Activated CD4-positive, alpha-beta T cell treated with anti-CD3 and anti-CD28 coated beads for 36 hours (primary cell): ENCODE measurements at regions not wholly inside any gene's neighbourhood (a gene's known extent, or its start where the extent isn't known, plus 50 kb on each side); places are given as distances from the start of the nearest gene placed in this dataset.

Experiments
- ATAC-seq: fragments of 200-7000 bp; cut with Tn5 transposase; one replicate; pipeline ENCODE4 v1.10.0; 2021; ENCODE audit warnings: mild to moderate bottlenecking, moderate library complexity
- CTCF ChIA-PET: fragments of 350-600 bp; sonication (Branson Sonifier 250); formaldehyde crosslinking; loops from one replicate; lab custom pipeline; 2021; ENCODE audit warnings: antibody characterized with exemption; lab: Charles Lee
- POLR2A ChIA-PET: fragments of 350-600 bp; sonication (Branson Sonifier 250); formaldehyde crosslinking; loops from one replicate; lab custom pipeline; 2021; ENCODE audit warnings: antibody characterized with exemption, inconsistent platforms; lab: Charles Lee
- DNase-seq: peaks from one replicate; pipeline ENCODE4 v3.0.0-alpha.2; 2020
- H3K27ac Mint-ChIP-seq: one replicate; pipeline ENCODE4 v1.8.0; 2021; ENCODE audit warnings: mixed read lengths
- H3K27me3 Mint-ChIP-seq: one replicate; pipeline ENCODE4 v1.8.0; 2021; ENCODE audit warnings: mixed read lengths
- H3K36me3 Mint-ChIP-seq: one replicate; pipeline ENCODE4 v1.8.0; 2021; ENCODE audit warnings: low read depth, mixed read lengths
- H3K4me1 Mint-ChIP-seq: one replicate; pipeline ENCODE4 v1.8.0; 2021; ENCODE audit warnings: mixed read lengths
- H3K4me3 Mint-ChIP-seq: one replicate; pipeline ENCODE4 v1.8.0; 2021; ENCODE audit warnings: mild to moderate bottlenecking, moderate library complexity, mixed read lengths
- H3K9me3 Mint-ChIP-seq: one replicate; pipeline ENCODE4 v1.8.0; 2021; ENCODE audit warnings: low read depth, mixed read lengths
- intact Hi-C, 2 experiments: fragments of 100-400 bp; cut with DNase I in 1 of 2; cut with micrococcal nuclease in 1 of 2; formaldehyde crosslinking; loops; one replicate each; pipeline versions ENCODE4 v1.14.2 to v1.15.1; 2022 to 2024; cut with DNase I, micrococcal nuclease

DNA sequence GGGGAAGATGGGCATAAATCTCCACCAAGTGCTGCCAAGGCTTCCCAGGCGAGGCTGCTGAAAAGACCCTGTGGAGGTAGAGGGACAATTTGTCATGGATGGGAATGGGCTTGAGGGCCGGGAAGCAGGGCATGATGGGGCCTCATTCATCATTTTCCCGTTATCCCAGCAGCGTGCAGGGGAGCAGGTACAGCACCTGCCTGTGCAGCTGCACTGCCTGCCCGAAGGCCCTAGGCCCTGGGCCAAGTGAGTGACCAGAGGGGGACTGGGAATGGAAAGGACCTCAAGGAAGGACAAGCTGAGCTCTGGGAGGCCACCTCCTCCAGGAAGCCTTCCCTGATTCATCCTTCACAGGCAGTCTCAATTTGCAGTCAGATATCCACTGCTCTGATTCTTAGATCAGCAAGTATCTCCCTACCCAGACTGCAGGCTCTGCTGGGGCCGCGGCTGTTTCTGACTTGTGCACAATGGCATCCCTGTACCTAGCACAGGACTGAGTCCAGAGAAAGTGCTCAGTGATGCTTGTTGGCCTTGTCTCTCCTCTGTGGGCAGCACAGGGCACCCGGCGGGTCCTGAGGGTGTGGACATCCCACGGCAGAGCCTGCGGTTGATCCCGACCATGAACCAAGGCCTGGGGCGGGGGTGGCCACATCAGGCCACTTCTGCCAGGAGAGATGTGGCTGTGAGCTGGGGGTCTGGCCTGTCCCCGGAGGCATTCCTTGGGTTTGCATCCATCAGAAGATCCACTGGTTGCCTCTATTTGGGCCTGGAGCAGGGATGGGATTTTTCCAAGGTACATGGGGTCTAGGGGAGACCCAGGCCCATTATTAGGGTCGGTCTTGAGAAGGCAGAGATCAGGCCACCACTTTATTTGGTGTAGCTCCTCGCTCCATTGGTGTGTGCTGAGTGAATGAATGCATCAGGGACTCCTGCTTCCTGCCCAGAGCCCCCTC is 167.3 kb upstream of the RTL1 start:
- no peak overlapping the region for H3K27ac Mint-ChIP-seq

GRCh38 chr14:101071493-101071906 is 168.0 kb upstream of the RTL1 start:
- Mint-ChIP-seq H3K27ac (no peak overlapping the region), H3K27me3 (peaks cover 7% of the 10 kb centered on the region), H3K4me1 (no peaks in the 10 kb centered on the region), H3K9me3 (no peaks in the 10 kb centered on the region), H3K36me3 (no peaks in the 10 kb centered on the region), H3K4me3 (no peak overlapping the region)
- ATAC-seq = no peak
- no peak for DNase-seq
- ChIA-PET CTCF (interaction anchor here (0.7 kb wide), 1 partner anchor 17 kb away, joined by 4 read pairs; no protein-coding TSS in a partner anchor), POLR2A (no interaction called here)
- intact Hi-C loops = no loop called here

More for the DNA sequence above, 167.3 kb upstream of the RTL1 start:
- no peak for ATAC-seq
- Mint-ChIP-seq H3K27me3 (peaks cover 7% of the 10 kb centered on the region), H3K36me3 (no peaks in the 10 kb centered on the region), H3K9me3 (no peaks in the 10 kb centered on the region), H3K4me1 (no peaks in the 10 kb centered on the region), H3K4me3 (no peak overlapping the region)
- intact Hi-C loops = no loop called here
- CTCF ChIA-PET = interaction anchor here (0.7 kb wide), 1 partner anchor 16 kb away, joined by 4 read pairs; no protein-coding TSS in a partner anchor
- DNase-seq = no peak
- POLR2A ChIA-PET = no interaction called here

- ChIA-PET POLR2A (no interaction called here), CTCF (no interaction called here)
- no peaks in the 10 kb centered on the region for H3K9me3 Mint-ChIP-seq
- intact Hi-C loops = no loop called here
- no peaks in the 10 kb centered on the region for H3K4me1 Mint-ChIP-seq
- DNase-seq = no peak
- ATAC-seq = no peak
- H3K27me3 Mint-ChIP-seq = peaks cover 12% of the 10 kb centered on the region
- no peak overlapping the region for H3K4me3 Mint-ChIP-seq
- H3K27ac Mint-ChIP-seq = no peak overlapping the region
- H3K36me3 Mint-ChIP-seq = no peaks in the 10 kb centered on the region
These were observed 168.5 kb upstream of the RTL1 start for GRCh38 chr14:101072070-101072469.

- no peak overlapping the region for H3K27ac Mint-ChIP-seq
- no peak overlapping the region for H3K4me3 Mint-ChIP-seq
- no peak for DNase-seq
- ChIA-PET CTCF (no interaction called here), POLR2A (no interaction called here)
- intact Hi-C loops = no loop called here
- no peak for ATAC-seq
- no peaks in the 10 kb centered on the region for H3K36me3 Mint-ChIP-seq
- peaks cover 13% of the 10 kb centered on the region for H3K27me3 Mint-ChIP-seq
- H3K9me3 Mint-ChIP-seq = no peaks in the 10 kb centered on the region
- H3K4me1 Mint-ChIP-seq = no peaks in the 10 kb centered on the region
These were observed 169.0 kb upstream of the RTL1 start for GRCh38 chr14:101072531-101072930.

- Mint-ChIP-seq H3K4me1 (no peaks in the 10 kb centered on the region), H3K27me3 (peaks cover 13% of the 10 kb centered on the region), H3K36me3 (no peaks in the 10 kb centered on the region), H3K4me3 (no peak overlapping the region), H3K27ac (no peak overlapping the region), H3K9me3 (no peaks in the 10 kb centered on the region)
- DNase-seq = peak; percentile 71
- ChIA-PET POLR2A (no interaction called here), CTCF (no interaction called here)
- intact Hi-C loops = no loop called here
- ATAC-seq = peak; percentile 91
These were observed 169.5 kb upstream of the RTL1 start for GRCh38 chr14:101072945-101073597.

DNA sequence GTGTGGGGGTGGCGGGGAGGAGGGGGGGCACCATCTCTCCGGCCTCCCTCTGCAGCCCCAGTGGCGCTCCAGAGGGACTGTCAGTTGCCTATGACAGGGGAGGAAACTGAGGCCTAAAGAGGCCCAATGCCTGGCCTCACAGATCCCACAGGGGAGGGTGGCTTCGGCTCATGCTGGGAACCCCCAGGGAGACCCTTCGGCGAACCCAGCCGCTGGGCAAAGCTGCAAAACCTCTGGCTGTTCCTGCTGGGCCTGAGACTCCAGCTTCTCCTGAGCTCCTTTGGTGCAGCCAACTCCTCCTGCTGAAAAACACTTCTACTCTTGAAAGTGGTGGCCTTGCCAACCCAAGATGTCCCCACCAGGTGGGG is 170.1 kb upstream of the RTL1 start:
- H3K36me3 Mint-ChIP-seq = no peaks in the 10 kb centered on the region

GRCh38 chr14:101074196-101075024 is 170.9 kb upstream of the RTL1 start:
- no peaks in the 10 kb centered on the region for H3K36me3 Mint-ChIP-seq
- no peak overlapping the region for H3K27ac Mint-ChIP-seq
- CTCF ChIA-PET = no interaction called here
- ATAC-seq (no peak), DNase-seq (no peak)
- H3K4me1 Mint-ChIP-seq = no peaks in the 10 kb centered on the region
- POLR2A ChIA-PET = no interaction called here
- H3K4me3 Mint-ChIP-seq = no peak overlapping the region
- intact Hi-C loops = no loop called here
- no peaks in the 10 kb centered on the region for H3K9me3 Mint-ChIP-seq
- H3K27me3 Mint-ChIP-seq = peaks cover 19% of the 10 kb centered on the region

More for the DNA sequence above, 170.1 kb upstream of the RTL1 start:
- DNase-seq (no peak), ATAC-seq (no peak)
- no peak overlapping the region for H3K27ac Mint-ChIP-seq
- CTCF ChIA-PET = no interaction called here
- peaks cover 16% of the 10 kb centered on the region for H3K27me3 Mint-ChIP-seq
- POLR2A ChIA-PET = no interaction called here
- H3K4me3 Mint-ChIP-seq = no peak overlapping the region
- H3K9me3 Mint-ChIP-seq = no peaks in the 10 kb centered on the region
- H3K4me1 Mint-ChIP-seq = no peaks in the 10 kb centered on the region
- intact Hi-C loops = no loop called here

GRCh38 chr14:101075025-101075800 is 171.7 kb upstream of the RTL1 start:
- Mint-ChIP-seq H3K4me1 (no peaks in the 10 kb centered on the region), H3K4me3 (no peak overlapping the region), H3K9me3 (no peaks in the 10 kb centered on the region), H3K36me3 (no peaks in the 10 kb centered on the region), H3K27me3 (peaks cover 26% of the 10 kb centered on the region), H3K27ac (no peak overlapping the region)
- ATAC-seq (peak; percentile 66), DNase-seq (peak; percentile 32)
- ChIA-PET CTCF (no interaction called here), POLR2A (no interaction called here)
- intact Hi-C loops = no loop called here

DNA sequence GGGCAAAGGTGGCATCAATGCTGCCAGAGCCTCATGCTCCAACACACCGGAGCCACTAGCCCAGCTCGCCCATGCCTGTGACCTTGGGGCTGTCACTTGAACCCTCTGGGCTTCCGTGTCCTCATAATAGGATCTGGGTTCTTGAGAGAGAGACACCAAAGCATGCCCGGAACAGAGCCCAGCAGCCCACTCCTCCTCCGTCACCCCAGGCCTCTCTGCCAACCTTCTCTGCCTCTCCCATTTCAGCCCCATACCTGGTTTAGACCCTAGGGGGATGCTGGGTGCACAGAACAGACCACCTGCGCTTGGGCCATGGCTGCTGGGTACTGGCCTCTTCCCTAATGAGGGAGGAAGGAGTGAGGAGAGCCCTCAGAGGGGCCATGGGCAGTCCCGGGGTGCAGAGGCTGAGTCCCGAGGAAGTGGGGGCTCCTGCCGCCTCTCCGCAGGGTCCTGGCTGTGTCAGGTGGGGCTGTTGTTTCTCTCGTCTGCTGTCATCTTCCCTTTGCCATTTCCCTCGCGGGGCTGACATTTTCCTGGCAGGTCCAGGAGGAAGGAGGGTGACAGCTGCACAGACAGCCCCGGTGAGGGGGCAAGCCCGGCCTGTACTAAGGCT is 172.4 kb upstream of the RTL1 start:
- Mint-ChIP-seq H3K27me3 (peaks cover 26% of the 10 kb centered on the region), H3K36me3 (no peaks in the 10 kb centered on the region), H3K9me3 (no peaks in the 10 kb centered on the region), H3K4me3 (no peak overlapping the region), H3K27ac (no peak overlapping the region), H3K4me1 (no peaks in the 10 kb centered on the region)
- ATAC-seq = no peak
- ChIA-PET POLR2A (no interaction called here), CTCF (no interaction called here)
- no peak for DNase-seq
- intact Hi-C loops = no loop called here

GRCh38 chr14:101076451-101077198 is 173.1 kb upstream of the RTL1 start:
- ChIA-PET CTCF (interaction anchor here (0.6 kb wide), 1 partner anchor 186 kb away, joined by 3 read pairs; no protein-coding TSS in a partner anchor), POLR2A (no interaction called here)
- no peak overlapping the region for H3K4me3 Mint-ChIP-seq
- intact Hi-C loops = no loop called here
- H3K36me3 Mint-ChIP-seq = no peaks in the 10 kb centered on the region
- H3K27me3 Mint-ChIP-seq = peaks cover 29% of the 10 kb centered on the region
- no peaks in the 10 kb centered on the region for H3K4me1 Mint-ChIP-seq
- ATAC-seq (no peak), DNase-seq (no peak)
- H3K27ac Mint-ChIP-seq = no peak overlapping the region
- H3K9me3 Mint-ChIP-seq = no peaks in the 10 kb centered on the region
